ENCODE measurements at regions not wholly inside any gene's neighbourhood (a gene's known extent, or its start where the extent isn't known, plus 50 kb on each side); places are given as distances from the start of the nearest gene placed in this dataset.

DNA sequence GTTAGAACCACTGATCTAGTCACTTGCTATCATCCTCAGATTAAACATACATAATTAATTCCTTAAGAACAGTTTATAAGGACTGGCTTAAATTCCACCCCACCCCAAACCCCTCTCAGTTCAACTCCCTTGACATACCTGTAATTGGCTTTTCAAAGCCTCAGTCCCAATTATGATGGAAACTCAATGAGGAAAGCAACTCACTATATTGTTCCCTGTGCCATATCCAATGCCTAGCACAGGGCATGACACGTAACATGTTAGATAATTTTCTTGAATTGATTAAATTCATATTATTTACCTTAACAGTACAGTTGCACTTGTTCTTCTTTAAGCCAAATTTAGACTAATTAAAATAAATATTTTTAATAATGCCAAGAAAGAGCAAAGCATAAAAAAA lies 465.1 kb upstream of the CHAC2 start (continued):
- TF ChIP-seq, protein P1, sequence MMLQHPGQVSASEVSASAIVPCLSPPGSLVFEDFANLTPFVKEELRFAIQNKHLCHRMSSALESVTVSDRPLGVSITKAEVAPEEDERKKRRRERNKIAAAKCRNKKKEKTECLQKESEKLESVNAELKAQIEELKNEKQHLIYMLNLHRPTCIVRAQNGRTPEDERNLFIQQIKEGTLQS (IDR thresholded peaks at IDR 0.05; ENCODE audit: borderline replicate concordance, extremely low read depth, low read depth, low read length): no peak
- TF ChIP-seq, protein P2, sequence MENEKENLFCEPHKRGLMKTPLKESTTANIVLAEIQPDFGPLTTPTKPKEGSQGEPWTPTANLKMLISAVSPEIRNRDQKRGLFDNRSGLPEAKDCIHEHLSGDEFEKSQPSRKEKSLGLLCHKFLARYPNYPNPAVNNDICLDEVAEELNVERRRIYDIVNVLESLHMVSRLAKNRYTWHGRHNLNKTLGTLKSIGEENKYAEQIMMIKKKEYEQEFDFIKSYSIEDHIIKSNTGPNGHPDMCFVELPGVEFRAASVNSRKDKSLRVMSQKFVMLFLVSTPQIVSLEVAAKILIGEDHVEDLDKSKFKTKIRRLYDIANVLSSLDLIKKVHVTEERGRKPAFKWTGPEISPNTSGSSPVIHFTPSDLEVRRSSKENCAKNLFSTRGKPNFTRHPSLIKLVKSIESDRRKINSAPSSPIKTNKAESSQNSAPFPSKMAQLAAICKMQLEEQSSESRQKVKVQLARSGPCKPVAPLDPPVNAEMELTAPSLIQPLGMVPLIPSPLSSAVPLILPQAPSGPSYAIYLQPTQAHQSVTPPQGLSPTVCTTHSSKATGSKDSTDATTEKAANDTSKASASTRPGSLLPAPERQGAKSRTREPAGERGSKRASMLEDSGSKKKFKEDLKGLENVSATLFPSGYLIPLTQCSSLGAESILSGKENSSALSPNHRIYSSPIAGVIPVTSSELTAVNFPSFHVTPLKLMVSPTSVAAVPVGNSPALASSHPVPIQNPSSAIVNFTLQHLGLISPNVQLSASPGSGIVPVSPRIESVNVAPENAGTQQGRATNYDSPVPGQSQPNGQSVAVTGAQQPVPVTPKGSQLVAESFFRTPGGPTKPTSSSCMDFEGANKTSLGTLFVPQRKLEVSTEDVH (IDR thresholded peaks at IDR 0.05; ENCODE audit: low read depth, partially characterized antibody): no peak

DNA sequence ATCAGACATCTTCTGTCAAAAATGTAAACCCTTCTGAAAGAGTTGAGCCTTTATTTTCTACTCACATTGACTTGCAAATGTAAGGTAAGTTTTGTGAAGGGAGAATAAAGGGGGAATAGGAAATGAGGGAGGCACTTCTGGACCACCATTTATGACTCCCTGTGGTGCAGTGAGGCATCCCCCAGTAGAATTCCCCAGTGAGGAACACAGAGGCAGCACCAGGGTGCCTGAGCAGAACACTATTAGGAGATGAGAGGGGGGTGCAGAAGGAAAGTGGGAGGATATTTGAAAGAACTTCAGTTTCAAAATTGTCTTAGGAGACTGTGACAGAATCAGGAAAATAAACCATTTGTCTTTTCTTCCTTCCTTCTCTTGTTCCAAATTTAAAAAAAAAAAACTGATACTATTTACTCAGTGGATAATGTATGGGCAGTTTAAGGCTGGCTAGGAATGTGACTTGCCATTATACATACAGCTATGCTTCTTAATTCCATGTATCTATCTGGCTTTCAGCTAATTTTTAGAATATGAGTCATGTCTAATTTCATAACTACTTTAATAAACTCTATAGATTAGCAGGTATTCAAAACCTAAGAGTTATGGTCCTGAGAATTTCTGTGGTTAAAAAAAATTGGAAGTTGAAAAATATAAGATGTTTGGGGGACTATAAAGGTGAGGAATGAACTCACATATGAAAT lies 478.1 kb upstream of the CHAC2 start:
- ChIA-PET RAD21 (ENCODE audit: unreplicated experiment) (no interaction called here), CTCF (no interaction called here), SMC1A (ENCODE audit: uncharacterized antibody, unreplicated experiment) (no interaction called here), POLR2A (no interaction called here)
- FAIRE-seq: no peak
- intact Hi-C loops (cut with micrococcal nuclease; ENCODE audit: unreplicated experiment) (no loop called here), in situ Hi-C loops (cut with MboI) (no loop called here)
- H4K20me1 ChIP-seq (ENCODE audit: control insufficient read depth, insufficient read depth): no peaks in the 10 kb centered on the region
- no peaks in the 10 kb centered on the region for H3K27me3 ChIP-seq (replicated peaks in 1 of 2; ENCODE audit: control insufficient read depth in 2 of 2, insufficient read depth in 2 of 2, low read length in 1 of 2)
- no peaks in the 10 kb centered on the region for H3K79me2 ChIP-seq (ENCODE audit: control insufficient read depth, insufficient read depth, low read length)
- H3K4me1 ChIP-seq (ENCODE audit: control insufficient read depth, insufficient read depth, low read length): no peaks in the 10 kb centered on the region
- H3K9me3 ChIP-seq (replicated peaks; ENCODE audit: control insufficient read depth, insufficient read depth, low read length): no peaks in the 10 kb centered on the region
- no peak overlapping the region for H2AFZ ChIP-seq (ENCODE audit: control insufficient read depth, low read depth, low read length)
- BruUV-seq (replicated peaks): no TSS peak
- no peaks in the 10 kb centered on the region for H3K36me3 ChIP-seq (ENCODE audit: control insufficient read depth in 2 of 2, insufficient read depth in 2 of 2, low read length in 1 of 2)
- no peak overlapping the region for H3K9ac ChIP-seq (ENCODE audit: control insufficient read depth, insufficient read depth, low read length)
- H3K4me3 ChIP-seq: no peak overlapping the region
- H3K27ac ChIP-seq (ENCODE audit: control insufficient read depth, insufficient read depth): no peak overlapping the region
- ATAC-seq: no peak
- no peak overlapping the region for H3K4me2 ChIP-seq (ENCODE audit: control insufficient read depth, insufficient read depth)
- no peak for DNase-seq (ENCODE audit: low read depth, low spot score)
- TF ChIP-seq SPI1 (IDR thresholded peaks at IDR 0.05; ENCODE audit: borderline replicate concordance, insufficient read depth, low read depth, low read length) (no peak), CHD1 (IDR thresholded peaks at IDR 0.05; ENCODE audit: low read depth, low read length) (no peak), ESRRA (IDR thresholded peaks at IDR 0.05; ENCODE audit: low read length) (no peak), CEBPB (IDR thresholded peaks at IDR 0.05; ENCODE audit: borderline replicate concordance in 1 of 2, low read depth in 2 of 2, low read length in 2 of 2) (no peak), ZNF622 (IDR thresholded peaks at IDR 0.05) (no peak), POLR2AphosphoS5 (IDR thresholded peaks at IDR 0.05; ENCODE audit: low read length) (no peak), MEF2B (IDR thresholded peaks at IDR 0.05; ENCODE audit: partially characterized antibody, poor library complexity, severe bottlenecking) (no peak)
- TF ChIP-seq, protein P3, sequence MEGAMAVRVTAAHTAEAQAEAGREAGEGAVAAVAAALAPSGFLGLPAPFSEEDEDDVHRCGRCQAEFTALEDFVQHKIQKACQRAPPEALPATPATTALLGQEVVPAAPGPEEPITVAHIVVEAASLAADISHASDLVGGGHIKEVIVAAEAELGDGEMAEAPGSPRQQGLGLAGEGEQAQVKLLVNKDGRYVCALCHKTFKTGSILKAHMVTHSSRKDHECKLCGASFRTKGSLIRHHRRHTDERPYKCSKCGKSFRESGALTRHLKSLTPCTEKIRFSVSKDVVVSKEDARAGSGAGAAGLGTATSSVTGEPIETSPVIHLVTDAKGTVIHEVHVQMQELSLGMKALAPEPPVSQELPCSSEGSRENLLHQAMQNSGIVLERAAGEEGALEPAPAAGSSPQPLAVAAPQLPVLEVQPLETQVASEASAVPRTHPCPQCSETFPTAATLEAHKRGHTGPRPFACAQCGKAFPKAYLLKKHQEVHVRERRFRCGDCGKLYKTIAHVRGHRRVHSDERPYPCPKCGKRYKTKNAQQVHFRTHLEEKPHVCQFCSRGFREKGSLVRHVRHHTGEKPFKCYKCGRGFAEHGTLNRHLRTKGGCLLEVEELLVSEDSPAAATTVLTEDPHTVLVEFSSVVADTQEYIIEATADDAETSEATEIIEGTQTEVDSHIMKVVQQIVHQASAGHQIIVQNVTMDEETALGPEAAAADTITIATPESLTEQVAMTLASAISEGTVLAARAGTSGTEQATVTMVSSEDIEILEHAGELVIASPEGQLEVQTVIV (IDR thresholded peaks at IDR 0.05; ENCODE audit: borderline replicate concordance, partially characterized antibody): no peak
- TF ChIP-seq, protein P4, sequence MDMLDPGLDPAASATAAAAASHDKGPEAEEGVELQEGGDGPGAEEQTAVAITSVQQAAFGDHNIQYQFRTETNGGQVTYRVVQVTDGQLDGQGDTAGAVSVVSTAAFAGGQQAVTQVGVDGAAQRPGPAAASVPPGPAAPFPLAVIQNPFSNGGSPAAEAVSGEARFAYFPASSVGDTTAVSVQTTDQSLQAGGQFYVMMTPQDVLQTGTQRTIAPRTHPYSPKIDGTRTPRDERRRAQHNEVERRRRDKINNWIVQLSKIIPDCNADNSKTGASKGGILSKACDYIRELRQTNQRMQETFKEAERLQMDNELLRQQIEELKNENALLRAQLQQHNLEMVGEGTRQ (IDR thresholded peaks at IDR 0.05; ENCODE audit: borderline replicate concordance, low read depth, low read length): no peak
- TF ChIP-seq, protein P5, sequence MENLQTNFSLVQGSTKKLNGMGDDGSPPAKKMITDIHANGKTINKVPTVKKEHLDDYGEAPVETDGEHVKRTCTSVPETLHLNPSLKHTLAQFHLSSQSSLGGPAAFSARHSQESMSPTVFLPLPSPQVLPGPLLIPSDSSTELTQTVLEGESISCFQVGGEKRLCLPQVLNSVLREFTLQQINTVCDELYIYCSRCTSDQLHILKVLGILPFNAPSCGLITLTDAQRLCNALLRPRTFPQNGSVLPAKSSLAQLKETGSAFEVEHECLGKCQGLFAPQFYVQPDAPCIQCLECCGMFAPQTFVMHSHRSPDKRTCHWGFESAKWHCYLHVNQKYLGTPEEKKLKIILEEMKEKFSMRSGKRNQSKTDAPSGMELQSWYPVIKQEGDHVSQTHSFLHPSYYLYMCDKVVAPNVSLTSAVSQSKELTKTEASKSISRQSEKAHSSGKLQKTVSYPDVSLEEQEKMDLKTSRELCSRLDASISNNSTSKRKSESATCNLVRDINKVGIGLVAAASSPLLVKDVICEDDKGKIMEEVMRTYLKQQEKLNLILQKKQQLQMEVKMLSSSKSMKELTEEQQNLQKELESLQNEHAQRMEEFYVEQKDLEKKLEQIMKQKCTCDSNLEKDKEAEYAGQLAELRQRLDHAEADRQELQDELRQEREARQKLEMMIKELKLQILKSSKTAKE (IDR thresholded peaks at IDR 0.05; ENCODE audit: low read depth, poor library complexity, severe bottlenecking): no peak
